Gastrocnemius medialis (tissue), 4 donors: ENCODE measurements at regions not wholly inside any gene's neighbourhood (a gene's known extent, or its start where the extent isn't known, plus 50 kb on each side); places are given as distances from the start of the nearest gene placed in this dataset.
"Not testable (repeated sequence)": the region's sequence is repeated elsewhere in the genome, so short reads cannot be mapped to it uniquely, and the experiment has no call there.

Experiments used
- CTCF ChIP-seq, 5 experiments: fragments of 450-650 bp in 3 of 5; fragments of 200-600 bp in 2 of 5; sonication (generic) in 2 of 5; IDR thresholded peaks in 4 of 5; conservative IDR thresholded peaks in 1 of 5; 1 replicate in 4 of 5; 2 replicates in 1 of 5; pipeline ENCODE4 v1.5.1; 2016 to 2019; ENCODE audit warnings: antibody characterized with exemption in 5 of 5, mild to moderate bottlenecking in 3 of 5, moderate library complexity in 3 of 5
- POLR2A ChIP-seq, 2 donors: fragments of 450-650 bp; IDR thresholded peaks; one replicate each; pipeline ENCODE4 v1.6.1; 2017; ENCODE audit warnings: antibody characterized with exemption in 2 of 2, mild to moderate bottlenecking in 2 of 2, moderate library complexity in 2 of 2

DNA sequence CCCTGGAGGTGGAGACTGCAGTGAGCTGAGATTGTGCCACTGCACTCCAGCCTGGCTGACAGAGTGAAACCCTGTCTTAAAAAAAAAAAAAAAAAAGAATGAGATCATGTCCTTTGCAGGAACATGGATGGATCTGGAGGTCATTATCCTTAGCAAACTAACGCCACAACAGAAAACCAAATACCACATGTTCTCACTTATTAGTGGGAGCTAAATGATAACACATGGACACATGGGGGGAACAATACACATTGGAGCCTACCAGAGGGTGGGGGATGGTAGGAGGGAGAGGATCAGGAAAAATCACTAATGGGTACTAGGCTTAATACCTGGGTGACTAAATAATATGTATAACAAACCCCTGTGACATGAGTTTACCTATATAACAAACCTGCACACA, 108.0 kb upstream of the FHL2 start:
- TF ChIP-seq CTCF (IDR thresholded peaks at IDR 0.05 in 4 of 5, conservative IDR thresholded peaks at IDR 0.05 in 1 of 5); POLR2A (IDR thresholded peaks at IDR 0.05): not testable (repeated sequence)
